ENCODE measurements at regions not wholly inside any gene's neighbourhood (a gene's known extent, or its start where the extent isn't known, plus 50 kb on each side); places are given as distances from the start of the nearest gene placed in this dataset.

DNA sequence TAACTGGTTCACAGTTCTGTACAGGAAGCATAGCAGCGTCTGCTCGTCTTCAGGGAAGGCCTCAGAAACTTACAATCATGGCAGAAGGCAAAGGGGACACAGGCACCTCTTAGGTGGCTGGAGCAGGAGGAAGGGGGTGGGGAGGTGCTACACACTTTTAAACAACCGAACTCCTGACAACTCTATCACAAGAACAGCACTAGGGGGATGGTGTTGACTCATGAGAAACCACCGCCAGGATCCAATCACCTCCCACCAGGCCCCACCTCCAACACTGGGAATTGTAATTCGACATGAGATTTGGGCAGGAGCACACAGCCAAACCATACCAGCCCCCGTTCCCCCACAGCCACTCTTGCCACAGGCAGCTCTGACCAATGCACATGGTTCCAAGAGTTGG is 306.3 kb upstream of the POU3F1 start:
- H3K4me3 ChIP-seq (ENCODE audit: low read depth, low read length): no peak overlapping the region
- DNase-seq (ENCODE audit: low read depth): no peak
- TF ChIP-seq, protein P1, sequence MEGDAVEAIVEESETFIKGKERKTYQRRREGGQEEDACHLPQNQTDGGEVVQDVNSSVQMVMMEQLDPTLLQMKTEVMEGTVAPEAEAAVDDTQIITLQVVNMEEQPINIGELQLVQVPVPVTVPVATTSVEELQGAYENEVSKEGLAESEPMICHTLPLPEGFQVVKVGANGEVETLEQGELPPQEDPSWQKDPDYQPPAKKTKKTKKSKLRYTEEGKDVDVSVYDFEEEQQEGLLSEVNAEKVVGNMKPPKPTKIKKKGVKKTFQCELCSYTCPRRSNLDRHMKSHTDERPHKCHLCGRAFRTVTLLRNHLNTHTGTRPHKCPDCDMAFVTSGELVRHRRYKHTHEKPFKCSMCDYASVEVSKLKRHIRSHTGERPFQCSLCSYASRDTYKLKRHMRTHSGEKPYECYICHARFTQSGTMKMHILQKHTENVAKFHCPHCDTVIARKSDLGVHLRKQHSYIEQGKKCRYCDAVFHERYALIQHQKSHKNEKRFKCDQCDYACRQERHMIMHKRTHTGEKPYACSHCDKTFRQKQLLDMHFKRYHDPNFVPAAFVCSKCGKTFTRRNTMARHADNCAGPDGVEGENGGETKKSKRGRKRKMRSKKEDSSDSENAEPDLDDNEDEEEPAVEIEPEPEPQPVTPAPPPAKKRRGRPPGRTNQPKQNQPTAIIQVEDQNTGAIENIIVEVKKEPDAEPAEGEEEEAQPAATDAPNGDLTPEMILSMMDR (IDR thresholded peaks at IDR 0.05; ENCODE audit: insufficient read depth, low read depth, low read length): no peak

DNA sequence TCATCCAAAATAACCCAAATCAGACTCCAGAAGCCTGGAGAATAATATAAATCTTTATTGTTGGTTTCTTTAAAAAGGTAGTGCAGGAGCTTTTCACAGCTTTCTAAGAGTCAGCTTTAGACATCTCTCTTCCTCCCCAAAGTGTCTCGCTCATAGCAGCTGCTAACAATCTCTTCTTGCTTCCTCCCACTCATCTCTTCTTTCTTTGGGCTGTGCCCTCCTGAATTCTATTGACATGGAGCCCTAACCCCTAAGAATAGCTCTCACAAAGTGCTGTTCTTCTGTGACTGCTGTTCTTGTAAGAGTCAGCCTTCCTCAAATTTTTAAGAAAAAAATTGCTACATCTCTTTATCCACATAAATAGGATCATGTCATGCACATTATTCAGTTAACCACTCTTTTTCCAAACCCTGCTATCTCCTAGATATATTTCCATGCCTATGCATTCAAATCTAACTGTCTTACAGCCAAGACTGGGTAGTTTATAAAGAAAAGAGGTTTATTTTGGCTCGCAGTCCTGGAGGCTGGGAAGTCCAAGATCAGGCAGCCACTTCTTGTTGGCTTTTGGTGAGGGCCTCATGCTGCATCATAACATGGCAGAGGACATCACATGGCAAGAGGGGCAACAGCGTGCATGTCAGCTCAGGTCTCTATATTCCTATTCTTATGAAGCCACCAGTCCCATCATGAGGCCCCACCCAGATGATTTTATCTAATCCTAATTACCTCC is 301.0 kb upstream of the POU3F1 start:
- TF ChIP-seq, protein P1 (IDR thresholded peaks at IDR 0.05; ENCODE audit: insufficient read depth, low read depth, low read length): no peak

DNA sequence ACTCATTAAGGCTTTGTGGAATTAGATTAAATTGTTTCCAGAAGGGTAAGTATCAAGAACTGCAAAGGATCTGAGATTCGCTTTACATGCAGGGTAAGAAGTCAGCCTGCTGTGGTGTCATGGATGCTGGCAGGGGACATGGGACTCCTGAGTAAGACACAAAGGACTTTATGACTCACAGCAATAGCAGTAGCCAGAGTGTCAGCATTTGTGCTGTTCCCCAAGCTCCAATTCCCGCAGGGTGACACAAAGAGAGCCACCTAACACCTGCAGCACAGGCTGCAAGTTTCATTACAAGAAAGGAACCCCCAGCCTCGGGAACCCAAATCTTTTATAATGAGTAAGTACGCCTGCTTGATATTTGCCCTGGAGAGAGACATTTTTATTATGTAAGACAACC is 298.1 kb upstream of the POU3F1 start:
- no peak for DNase-seq (ENCODE audit: low read depth)
- TF ChIP-seq, protein P1 (IDR thresholded peaks at IDR 0.05; ENCODE audit: insufficient read depth, low read depth, low read length): no peak
- no peak overlapping the region for H3K4me3 ChIP-seq (ENCODE audit: low read depth, low read length)

More for the DNA sequence above, 301.0 kb upstream of the POU3F1 start:
- DNase-seq (ENCODE audit: low read depth): no peak
- no peak overlapping the region for H3K4me3 ChIP-seq (ENCODE audit: low read depth, low read length)

DNA sequence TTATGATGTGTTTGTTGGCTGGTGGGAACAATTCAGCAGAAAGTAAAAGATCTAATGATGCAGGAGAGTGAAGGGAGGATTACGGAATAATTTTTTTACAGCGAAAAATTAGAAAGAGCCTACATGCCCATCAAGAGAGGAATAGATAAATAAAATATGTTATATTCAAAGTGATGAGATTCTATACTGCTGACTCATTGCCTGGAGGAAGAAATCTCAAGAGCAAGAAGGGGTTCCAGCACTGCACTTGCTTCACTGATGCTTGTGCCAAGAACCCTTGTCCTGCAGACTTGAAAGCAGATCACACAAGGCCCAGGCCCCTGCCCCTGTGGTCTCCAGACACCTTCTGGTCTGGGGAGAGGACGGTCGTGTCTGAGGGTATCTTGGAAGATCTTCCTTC is 295.1 kb upstream of the POU3F1 start:
- TF ChIP-seq, protein P1 (IDR thresholded peaks at IDR 0.05; ENCODE audit: insufficient read depth, low read depth, low read length): no peak
- DNase-seq (ENCODE audit: low read depth): no peak
- no peak overlapping the region for H3K4me3 ChIP-seq (ENCODE audit: low read depth, low read length)

DNA sequence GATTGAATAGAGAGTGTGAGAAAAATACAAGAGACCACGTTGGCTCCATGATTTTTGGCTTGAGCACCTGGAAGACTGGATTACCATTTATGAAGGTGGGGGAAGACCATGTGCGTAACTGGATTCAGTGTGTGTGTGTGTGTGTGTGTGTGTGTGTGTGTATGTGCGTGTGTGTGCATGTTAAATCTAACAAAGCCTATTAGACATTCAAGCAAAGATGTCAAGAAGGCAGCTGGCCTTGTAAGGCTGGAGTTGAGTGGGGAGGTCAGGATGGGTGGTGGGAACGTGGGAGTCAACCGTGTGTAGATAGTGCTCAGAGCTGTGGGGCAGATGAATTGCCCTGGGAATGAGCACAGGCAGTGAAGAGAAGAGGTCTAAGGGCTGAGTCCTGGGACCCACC is 293.8 kb upstream of the POU3F1 start:
- TF ChIP-seq, protein P1 (IDR thresholded peaks at IDR 0.05; ENCODE audit: insufficient read depth, low read depth, low read length): no peak
- H3K4me3 ChIP-seq (ENCODE audit: low read depth, low read length): no peak overlapping the region
- no peak for DNase-seq (ENCODE audit: low read depth)

DNA sequence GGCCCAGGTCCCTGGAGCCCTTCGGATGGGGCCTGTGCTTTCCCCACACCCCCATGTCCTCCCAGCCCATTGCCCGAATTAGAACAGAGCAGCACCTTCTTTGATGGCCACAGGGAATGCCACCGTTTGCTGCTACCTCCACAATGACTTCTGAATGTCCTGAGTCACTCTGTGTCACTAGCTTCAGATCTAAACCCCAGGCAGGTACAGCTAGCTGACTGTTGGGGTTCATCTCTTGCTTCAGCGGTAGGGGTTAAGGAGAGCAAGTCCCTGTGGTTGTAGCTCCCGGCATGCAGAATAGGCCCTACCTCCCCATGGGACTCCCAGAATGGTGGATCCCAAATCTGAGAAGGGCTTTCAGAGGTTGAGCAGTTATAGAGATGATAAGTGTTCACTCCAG is 291.1 kb upstream of the POU3F1 start:
- H3K4me3 ChIP-seq (ENCODE audit: low read depth, low read length): no peak overlapping the region
- TF ChIP-seq, protein P1 (IDR thresholded peaks at IDR 0.05; ENCODE audit: insufficient read depth, low read depth, low read length): no peak
- DNase-seq (ENCODE audit: low read depth): no peak

DNA sequence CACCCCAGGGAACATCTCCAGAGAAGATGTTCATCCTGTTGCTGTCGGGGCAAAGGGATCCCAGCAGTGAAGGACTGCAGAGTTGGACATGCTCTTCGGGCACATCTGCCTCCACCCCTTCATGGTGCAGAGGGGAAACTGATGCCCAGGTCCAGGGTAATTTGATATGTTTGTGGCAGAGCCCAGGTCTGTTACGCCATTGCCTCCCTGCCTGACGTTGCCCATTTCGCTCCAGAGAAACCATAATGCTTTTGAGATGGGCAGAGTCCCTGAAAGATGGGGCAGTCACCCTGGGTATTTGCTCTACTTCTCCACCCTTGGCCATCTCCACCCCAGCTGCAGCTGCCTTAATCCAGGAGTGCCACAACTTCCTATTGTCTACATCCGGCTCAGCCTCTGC is 290.4 kb upstream of the POU3F1 start:
- TF ChIP-seq, protein P1 (IDR thresholded peaks at IDR 0.05; ENCODE audit: insufficient read depth, low read depth, low read length): no peak

More for the DNA sequence above, 290.4 kb upstream of the POU3F1 start:
- no peak overlapping the region for H3K4me3 ChIP-seq (ENCODE audit: low read depth, low read length)
- no peak for DNase-seq (ENCODE audit: low read depth)

Measured in fibroblast of villous mesenchyme (primary cell).